KMS-11 (cell line): ENCODE measurements at regions not wholly inside any gene's neighbourhood (a gene's known extent, or its start where the extent isn't known, plus 50 kb on each side); places are given as distances from the start of the nearest gene placed in this dataset.

ENCODE experiments used
- H2AFZ ChIP-seq: fragments of 200-600 bp; sonication (generic); 2 replicates; pipeline ENCODE4 v1.6.1; 2016; ENCODE audit warnings: antibody characterized with exemption, mixed run types, low read depth
- H3K27ac ChIP-seq: fragments of 200-600 bp; sonication (generic); 2 replicates; pipeline ENCODE4 v1.6.1; 2016; ENCODE audit warnings: mild to moderate bottlenecking, mixed run types
- H3K27me3 ChIP-seq: fragments of 200-600 bp; sonication (generic); 2 replicates; pipeline ENCODE4 v1.6.1; 2017; ENCODE audit warnings: mild to moderate bottlenecking, low read depth, mixed run types, moderate library complexity; ENCODE audit not compliant: insufficient read depth
- H3K36me3 ChIP-seq: fragments of 200-600 bp; sonication (generic); 2 replicates; pipeline ENCODE4 v1.6.1; 2017; ENCODE audit warnings: mild to moderate bottlenecking, mixed run types; ENCODE audit not compliant: insufficient read depth
- H3K4me1 ChIP-seq: fragments of 200-600 bp; sonication (generic); 2 replicates; pipeline ENCODE4 v1.6.1; 2016; ENCODE audit warnings: mild to moderate bottlenecking, low read depth, mixed run types; ENCODE audit not compliant: poor library complexity, severe bottlenecking
- H3K4me2 ChIP-seq: fragments of 200-600 bp; sonication (generic); 2 replicates; pipeline ENCODE4 v1.7.0; 2016; ENCODE audit warnings: mild to moderate bottlenecking, mixed run types
- H3K4me3 ChIP-seq: fragments of 200-600 bp; sonication (generic); IDR thresholded peaks from 2 replicates; pipeline ENCODE4 v1.6.1; 2017; ENCODE audit warnings: low read depth, low read length, mixed read lengths; ENCODE audit not compliant: insufficient read depth
- H3K79me2 ChIP-seq: fragments of 200-600 bp; sonication (generic); 2 replicates; pipeline ENCODE4 v1.6.1; 2016; ENCODE audit warnings: low read depth, mixed run types; ENCODE audit not compliant: insufficient read depth
- H3K9ac ChIP-seq: fragments of 200-600 bp; sonication (generic); 2 replicates; pipeline ENCODE4 v1.6.1; 2016; ENCODE audit warnings: mild to moderate bottlenecking, mixed run types
- H4K20me1 ChIP-seq: fragments of 200-600 bp; sonication (generic); 2 replicates; pipeline ENCODE4 v1.6.1; 2016; ENCODE audit warnings: mild to moderate bottlenecking, mixed run types; ENCODE audit not compliant: insufficient read depth
- CTCF ChIP-seq: fragments of 200-600 bp; sonication (generic); conservative IDR thresholded peaks from 2 replicates; pipeline ENCODE4 v1.6.1; 2017; ENCODE audit warnings: low read depth, mild to moderate bottlenecking, antibody characterized with exemption, low read length, moderate library complexity, mixed read lengths

- Histone ChIP-seq H3K27ac (no peak overlapping the region), H3K36me3 (no peaks in the 10 kb centered on the region), H3K4me1 (no peaks in the 10 kb centered on the region), H4K20me1 (no peaks in the 10 kb centered on the region), H3K4me2 (no peak overlapping the region), H3K9ac (no peak overlapping the region), H3K27me3 (no peaks in the 10 kb centered on the region), H3K79me2 (no peaks in the 10 kb centered on the region), H2AFZ (no peak overlapping the region), H3K4me3 (no peak overlapping the region)
- no peak for TF ChIP-seq CTCF
These were observed 613.2 kb downstream of the TLE1 start for GRCh38 chr9:81076131-81076530.

GRCh38 chr9:81074221-81074620 is 615.1 kb downstream of the TLE1 start:
- Histone ChIP-seq H3K36me3 (no peaks in the 10 kb centered on the region), H3K27ac (no peak overlapping the region), H4K20me1 (no peaks in the 10 kb centered on the region), H3K4me1 (no peaks in the 10 kb centered on the region), H3K27me3 (no peaks in the 10 kb centered on the region), H3K79me2 (no peaks in the 10 kb centered on the region), H3K4me3 (no peak overlapping the region), H2AFZ (no peak overlapping the region), H3K4me2 (no peak overlapping the region), H3K9ac (no peak overlapping the region)
- no peak for TF ChIP-seq CTCF

- H3K4me1 ChIP-seq: no peaks in the 10 kb centered on the region
- no peak for TF ChIP-seq CTCF
- H3K4me3 ChIP-seq: no peak overlapping the region
- no peaks in the 10 kb centered on the region for H3K79me2 ChIP-seq
- no peaks in the 10 kb centered on the region for H3K27me3 ChIP-seq
- H2AFZ ChIP-seq: no peak overlapping the region
- no peak overlapping the region for H3K27ac ChIP-seq
- no peak overlapping the region for H3K9ac ChIP-seq
- no peaks in the 10 kb centered on the region for H4K20me1 ChIP-seq
- no peak overlapping the region for H3K4me2 ChIP-seq
- H3K36me3 ChIP-seq: no peaks in the 10 kb centered on the region
These were observed 615.5 kb downstream of the TLE1 start for GRCh38 chr9:81073821-81074220.

GRCh38 chr9:81072758-81073157 is 616.6 kb downstream of the TLE1 start:
- no peaks in the 10 kb centered on the region for H3K36me3 ChIP-seq
- no peaks in the 10 kb centered on the region for H4K20me1 ChIP-seq
- no peak overlapping the region for H2AFZ ChIP-seq
- H3K4me1 ChIP-seq: no peaks in the 10 kb centered on the region
- no peaks in the 10 kb centered on the region for H3K79me2 ChIP-seq
- no peak for TF ChIP-seq CTCF
- no peaks in the 10 kb centered on the region for H3K27me3 ChIP-seq
- H3K9ac ChIP-seq: no peak overlapping the region
- no peak overlapping the region for H3K27ac ChIP-seq
- no peak overlapping the region for H3K4me3 ChIP-seq
- no peak overlapping the region for H3K4me2 ChIP-seq

- no peak overlapping the region for H3K4me3 ChIP-seq
- TF ChIP-seq CTCF: no peak
- H3K4me1 ChIP-seq: no peaks in the 10 kb centered on the region
- no peak overlapping the region for H3K27ac ChIP-seq
- H3K79me2 ChIP-seq: no peaks in the 10 kb centered on the region
- no peaks in the 10 kb centered on the region for H3K27me3 ChIP-seq
- H3K4me2 ChIP-seq: no peak overlapping the region
- no peaks in the 10 kb centered on the region for H4K20me1 ChIP-seq
- no peaks in the 10 kb centered on the region for H3K36me3 ChIP-seq
- no peak overlapping the region for H3K9ac ChIP-seq
- no peak overlapping the region for H2AFZ ChIP-seq
These were observed 618.2 kb downstream of the TLE1 start for GRCh38 chr9:81071108-81071507.
